Right kidney (tissue), 1 donor: ENCODE measurements at regions not wholly inside any gene's neighbourhood (a gene's known extent, or its start where the extent isn't known, plus 50 kb on each side); places are given as distances from the start of the nearest gene placed in this dataset.

Experiments used
- DNase-seq: peaks from one replicate; pipeline ENCODE4 v3.0.0-alpha.2; 2016

DNA sequence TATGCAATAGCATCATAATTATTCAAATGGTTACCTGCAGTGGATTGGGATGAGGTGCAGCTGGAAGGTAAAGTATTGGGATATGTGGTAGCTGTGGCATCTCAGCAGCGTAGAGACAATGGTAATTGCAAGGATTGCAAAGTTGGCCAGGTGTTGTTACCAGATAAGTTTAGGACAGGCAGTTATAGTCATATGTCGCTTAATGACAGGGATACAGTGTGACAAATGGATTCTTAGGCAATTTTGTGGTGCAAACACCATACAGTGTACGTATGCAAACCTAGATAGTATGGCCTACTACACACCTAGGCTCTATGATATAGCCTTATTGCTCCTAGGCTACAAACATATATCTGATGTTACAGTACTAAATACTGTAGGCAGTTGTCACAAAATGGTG lies 163.5 kb upstream of the LYZL2 start:
- no peak for DNase-seq

DNA sequence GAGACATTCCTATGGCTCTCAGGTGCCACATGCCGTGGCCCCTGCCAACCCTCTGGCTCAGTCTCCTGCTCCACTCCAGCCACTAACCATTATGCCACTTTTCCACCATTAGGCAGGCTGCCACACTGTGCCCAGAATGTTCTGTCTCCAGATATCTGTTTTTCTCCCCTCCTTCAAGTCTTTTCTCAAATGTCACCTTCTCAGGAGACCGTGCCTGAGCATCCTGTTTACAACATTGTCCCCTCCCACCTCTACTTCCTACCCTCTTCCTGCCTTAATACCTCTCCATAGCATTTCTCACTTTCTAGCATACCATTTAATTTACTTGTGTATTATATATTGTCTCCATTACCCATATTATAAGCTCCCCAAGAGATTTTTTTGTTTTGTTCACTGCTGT lies 162.5 kb upstream of the LYZL2 start:
- DNase-seq, result no peak

DNA sequence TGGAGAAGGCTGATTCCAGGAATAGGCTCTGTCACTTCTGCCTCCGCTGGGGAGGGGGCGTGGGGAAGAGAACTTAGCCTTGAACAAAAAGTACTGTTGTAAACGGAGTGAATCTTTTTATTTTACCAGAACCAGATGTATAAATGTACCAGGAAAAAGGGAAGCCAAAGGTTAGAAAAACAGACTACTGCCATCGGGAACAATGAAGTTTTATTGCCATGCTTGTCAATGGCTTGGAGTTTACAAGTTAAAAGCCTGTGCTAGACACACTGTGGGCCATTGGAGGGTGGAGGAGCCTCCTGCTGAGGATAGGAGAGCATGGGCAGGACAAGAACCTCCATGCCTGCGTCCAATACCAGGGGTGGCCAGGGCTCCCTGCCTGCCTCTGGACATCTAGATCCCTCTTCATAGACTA lies 161.7 kb upstream of the LYZL2 start:
- no peak for DNase-seq

DNA sequence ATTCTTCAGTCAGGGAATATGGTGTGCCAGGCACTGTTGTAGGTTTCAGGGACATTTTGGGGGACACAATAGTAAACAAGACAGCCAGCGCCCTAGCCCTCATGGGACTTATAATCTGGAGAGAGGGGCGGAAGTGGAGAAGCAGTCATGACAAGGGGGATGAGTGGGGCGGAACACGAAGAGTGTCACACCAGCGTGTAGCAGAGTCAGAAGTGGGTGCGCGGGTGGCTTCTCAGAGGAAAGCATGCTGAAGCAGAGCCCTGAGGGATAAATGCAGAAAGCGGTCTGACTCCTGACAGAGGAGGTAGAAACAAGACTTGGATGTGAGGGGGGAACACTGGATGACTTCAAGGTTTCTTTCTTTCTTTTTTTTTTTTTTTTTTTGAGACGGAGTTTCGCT lies 160.3 kb upstream of the LYZL2 start:
- no peak for DNase-seq

DNA sequence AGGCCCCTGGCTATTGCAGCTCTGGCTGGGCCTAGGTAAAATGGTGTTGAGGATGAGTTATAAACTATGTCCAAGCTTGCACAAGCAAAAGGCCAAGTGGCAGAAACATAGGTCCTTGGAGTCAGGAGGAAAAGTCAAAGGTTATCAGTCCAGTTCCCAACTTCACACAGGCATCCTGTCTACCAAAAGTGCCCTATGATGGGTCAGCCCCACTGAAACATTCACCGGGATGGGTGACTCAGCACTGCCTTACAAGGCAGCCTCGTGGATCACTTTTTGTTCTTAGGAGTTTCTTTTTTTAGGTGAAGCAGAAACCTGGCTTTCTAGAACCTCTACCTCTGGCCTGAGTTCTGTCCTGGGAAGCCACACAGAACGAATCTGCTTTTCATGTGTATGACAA lies 158.8 kb upstream of the LYZL2 start:
- no peak for DNase-seq

DNA sequence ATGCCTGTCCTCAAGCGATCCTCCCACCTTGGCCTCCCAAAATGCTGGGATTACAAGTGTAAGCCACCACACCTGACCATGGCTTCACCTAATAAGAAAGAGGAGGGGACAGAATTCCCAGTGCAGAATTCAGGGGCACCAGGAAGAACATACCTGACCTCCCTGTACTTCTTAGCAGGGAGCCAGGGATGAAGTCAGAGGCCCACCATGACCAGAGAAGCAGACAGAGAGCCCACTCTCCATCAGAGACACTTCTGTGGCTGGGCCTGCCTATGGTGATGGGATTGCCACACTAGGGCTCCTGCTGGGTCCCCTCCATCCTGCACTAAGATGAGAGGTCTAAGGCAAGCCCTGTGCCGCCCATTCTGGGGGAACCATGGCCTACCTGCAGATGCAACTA lies 157.4 kb upstream of the LYZL2 start:
- no peak for DNase-seq

DNA sequence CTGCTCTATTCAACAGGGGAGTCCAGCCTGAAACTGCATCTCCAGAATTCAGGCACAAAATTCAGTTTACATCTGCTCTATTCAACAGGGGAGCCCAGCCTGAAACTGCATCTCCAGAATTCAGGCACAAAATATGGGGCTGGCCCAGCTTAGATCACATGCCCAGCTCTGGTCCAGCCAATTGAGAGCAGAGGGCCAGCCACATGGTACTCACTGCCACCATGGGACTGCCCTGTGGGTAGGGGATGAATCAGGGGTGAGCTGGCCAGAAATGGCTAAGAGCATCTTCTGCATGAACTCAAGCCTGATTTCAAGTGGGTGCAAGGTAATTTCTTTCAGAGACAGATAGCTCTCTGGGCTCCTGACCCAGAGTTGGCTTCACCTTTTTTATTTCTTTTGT lies 156.6 kb upstream of the LYZL2 start:
- DNase-seq, result no peak

DNA sequence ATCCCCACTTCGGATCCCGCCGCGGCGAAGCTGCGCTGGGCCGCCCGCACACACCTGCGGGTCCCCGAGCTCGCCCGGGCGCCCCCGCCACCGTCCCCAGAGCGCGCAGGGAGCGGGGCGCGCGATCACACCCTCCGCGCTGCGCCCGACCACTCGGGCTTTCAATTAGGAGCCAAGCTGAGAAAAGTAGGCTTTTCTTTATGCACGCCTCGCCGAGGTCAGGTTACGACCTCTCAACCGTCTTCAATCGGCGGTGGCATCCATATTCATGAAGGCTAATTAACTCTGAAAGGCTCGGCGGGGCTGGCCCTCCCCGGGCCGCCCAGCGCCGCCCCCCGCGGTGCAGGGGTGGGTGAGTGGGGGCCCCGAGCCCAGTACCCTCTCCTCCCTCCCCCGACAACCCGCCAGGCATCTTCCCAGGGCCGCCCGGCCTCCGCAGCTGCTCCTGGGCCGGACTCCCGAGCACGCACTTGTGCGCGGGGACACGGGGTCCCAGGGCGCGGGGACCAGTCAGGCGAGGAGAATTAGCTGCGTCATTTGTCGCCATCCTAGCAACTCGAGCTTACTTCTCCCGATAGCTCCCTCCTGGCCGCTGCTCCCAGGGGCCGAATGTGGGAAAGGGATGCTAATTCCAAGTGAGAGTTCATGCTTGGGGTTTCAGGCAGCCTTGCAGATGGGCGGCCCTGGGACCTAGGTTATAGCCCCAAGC lies 155.5 kb upstream of the LYZL2 start:
- peak; percentile 88 for DNase-seq

DNA sequence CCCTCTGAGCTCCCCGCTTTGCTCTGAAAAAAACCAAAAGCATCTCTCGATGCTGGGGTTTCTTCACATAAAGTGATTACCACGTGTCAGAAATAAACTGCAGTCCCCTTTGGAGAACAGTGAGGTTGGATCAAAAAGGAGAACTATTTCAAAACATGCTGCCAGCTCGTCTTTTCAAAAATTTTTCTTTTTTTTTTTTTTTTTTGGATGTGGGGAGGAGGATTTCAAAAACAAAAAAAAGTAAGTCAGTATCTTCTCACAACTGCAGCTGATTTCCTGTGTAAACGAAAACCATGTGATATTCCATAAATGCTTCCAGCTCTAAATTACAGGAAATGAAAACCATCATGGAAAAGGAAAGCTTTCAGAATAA lies 155.0 kb upstream of the LYZL2 start:
- no peak for DNase-seq

DNA sequence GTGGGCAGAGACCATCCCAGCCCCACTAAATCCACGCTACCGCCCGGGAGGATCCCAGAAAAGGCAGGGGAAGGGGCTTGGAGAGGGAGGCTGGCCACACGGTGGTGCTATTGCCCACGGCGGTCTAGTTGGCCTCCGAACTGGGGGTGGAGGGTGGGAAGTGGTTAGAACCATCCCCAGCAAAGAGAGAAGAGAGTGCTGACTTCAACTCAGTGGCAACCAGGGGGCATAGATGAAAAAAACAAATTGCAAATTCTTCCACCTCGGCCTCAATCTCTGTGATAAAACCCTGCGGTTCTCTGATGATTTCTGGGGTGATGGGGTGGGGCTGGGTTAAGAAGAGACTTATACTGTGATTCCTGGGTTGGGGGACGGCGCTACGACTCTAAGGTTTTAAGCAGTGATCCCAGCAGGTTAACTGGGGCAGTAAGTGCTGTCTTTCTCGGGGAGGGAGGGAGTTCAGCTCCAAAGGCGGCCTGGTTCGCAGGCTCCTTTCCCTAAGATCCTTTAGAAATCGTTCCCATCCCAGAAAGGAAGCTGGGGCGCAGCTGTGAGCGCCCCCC lies 154.5 kb upstream of the LYZL2 start:
- DNase-seq, result peak; percentile 72

DNA sequence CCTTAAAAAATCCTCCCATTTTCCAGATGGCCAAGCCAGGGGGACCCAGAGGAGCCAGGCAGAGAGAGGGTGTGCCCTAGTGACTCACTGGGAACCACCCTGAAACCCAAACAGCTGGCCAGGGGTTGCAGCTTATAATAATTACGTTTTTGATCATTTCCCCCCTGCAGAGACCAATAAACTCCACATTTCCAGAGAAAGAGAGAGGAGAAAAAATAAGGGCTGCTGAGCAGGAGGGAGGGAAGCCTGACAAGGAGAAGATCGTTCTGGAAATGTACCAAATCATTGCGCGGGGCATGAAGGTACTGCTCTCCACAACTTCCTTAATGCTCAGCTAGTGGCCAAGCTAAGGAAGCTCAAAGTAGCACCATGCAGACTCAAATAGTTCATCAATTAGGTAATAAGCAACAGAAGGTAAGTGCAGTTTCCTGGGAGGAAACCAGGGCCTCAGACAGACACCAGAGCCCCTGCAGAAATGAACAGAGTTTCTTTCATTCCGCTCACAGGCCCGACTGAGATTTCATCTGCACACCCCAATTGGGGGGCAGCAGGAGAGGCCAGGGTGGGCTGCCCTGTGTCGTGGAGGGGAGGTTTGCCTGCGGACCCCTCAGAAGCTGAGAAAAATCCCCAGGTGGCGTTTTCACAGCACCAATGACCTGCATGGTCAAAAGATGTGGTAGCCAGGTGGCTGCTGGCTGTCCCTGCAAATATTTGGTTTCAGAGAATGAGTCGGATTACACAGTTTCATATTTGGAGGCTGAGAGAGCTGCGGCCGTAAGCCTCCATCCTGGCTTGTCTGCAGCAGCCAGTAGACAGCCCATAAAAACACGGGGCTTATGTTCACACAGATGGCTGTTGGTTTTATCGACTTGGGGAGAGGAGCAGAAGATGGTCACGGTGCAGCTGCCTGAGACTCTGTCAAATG lies 153.2 kb upstream of the LYZL2 start:
- DNase-seq, result peak; percentile 20

DNA sequence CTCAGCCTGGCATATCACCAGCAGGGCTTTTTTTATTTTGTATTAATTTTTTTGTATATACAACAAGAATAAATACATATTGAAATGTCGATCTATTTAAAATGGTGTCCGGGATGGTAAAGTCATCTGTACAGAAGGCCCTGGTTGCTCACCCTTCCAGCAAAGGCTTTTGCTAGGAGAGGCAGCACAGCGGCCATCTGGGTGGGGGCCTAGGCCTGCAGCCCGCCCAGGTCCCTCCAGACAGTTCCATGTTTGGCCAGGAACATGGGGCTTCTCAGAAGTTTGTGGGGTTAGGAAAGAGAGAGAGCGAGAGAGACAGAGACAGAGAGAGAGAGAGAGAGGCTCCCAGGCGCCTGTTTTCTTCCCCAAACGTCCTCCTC lies 152.6 kb upstream of the LYZL2 start:
- DNase-seq, result no peak

DNA sequence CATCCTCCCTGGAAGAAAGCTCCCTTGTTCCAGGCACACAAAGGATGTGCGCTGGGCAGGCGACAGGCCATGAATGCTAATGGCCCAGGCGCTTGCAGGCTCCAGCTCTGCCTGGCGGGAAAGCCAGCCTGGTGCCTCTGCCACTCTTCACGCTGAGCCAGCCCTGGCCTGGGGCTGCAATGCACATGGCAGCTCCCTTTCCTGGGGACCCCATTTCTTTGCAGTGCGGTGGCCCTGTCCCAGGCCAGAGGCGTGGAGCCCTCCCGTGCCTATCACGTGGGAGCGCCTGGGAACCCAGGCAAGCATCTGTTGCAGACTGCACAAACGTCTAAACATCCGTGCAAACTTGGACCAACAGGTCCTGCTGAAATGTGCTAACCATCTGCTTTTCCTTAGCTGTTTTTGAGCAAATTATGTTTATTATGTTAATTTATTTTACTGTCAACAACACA lies 152.1 kb upstream of the LYZL2 start:
- DNase-seq, result no peak

DNA sequence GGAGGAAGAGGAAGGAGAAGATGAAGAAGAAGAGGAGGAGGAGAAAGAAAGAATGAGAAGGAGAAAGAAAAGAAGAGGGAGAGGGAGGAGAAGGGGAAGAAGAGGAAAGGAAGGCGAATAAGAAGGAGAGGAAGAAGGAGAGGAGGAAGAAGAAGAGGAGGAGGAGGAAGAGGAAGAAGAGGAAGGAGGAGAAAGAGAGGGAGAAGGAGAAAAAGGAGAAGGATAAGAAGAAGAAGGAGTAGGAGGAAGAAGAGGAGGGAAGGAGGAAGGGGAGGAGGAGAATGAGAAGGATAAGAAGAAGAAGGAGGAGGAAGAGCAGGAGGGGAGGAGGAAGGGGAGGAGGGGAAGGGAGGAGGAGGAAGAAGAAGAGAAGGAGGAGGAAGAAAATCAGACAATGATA lies 149.2 kb upstream of the LYZL2 start:
- no peak for DNase-seq

DNA sequence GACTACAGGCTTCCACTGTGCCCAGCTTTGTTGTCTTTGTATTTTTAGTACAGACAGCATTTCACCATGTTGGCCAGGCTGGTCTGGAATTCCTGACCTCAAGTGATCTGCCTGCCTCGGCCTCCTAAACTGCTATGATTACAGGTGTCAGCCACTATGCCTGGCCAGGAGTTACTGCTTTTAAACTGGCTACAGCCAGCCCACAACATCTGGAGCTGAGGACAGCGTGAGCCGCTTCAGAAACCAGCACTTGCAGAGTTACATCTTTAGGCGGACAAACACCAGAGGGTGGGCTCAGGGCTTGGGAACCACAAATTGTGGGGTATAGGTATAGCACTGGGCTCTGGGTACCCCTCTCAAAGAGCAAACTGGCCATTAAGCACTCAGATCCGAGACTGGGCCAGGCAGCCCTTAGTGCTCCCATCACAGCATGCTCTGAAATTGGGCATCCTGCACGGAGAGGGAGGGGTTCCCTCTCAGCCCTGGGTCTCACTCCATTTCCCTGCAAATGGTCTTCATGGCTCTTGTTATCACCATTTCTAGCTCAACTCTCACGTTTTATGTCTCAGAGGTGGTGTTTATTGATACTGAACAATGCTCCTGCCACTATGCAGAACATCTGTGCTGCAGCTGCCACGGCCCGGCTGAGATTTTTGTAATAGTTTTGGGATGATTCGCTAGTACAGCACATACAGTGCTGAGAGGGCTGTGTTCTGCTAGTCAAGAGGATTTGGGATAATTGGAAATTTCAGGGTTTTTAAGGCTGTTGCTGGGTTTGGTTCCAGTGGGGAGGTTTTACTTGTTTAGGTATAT lies 146.4 kb upstream of the LYZL2 start:
- no peak for DNase-seq

DNA sequence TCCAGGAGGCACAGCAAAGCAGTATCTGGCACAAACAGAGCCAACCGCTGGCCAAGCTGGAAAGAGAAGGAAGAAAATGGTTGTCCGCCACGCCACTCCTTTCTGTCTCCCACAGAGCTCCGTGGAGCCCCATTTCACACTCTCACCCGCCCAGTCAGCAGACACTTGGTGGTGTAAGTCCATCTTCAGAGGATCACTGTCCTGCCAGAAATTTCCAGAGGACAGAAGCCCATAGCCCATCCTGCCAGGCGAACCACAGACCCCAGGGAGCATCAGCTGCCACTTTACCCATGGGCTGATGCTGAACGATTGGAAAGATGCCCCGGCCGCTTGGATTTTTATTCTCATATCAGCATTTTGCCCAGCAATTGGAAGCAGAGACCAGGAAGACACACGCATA lies 144.7 kb upstream of the LYZL2 start:
- DNase-seq, result no peak

DNA sequence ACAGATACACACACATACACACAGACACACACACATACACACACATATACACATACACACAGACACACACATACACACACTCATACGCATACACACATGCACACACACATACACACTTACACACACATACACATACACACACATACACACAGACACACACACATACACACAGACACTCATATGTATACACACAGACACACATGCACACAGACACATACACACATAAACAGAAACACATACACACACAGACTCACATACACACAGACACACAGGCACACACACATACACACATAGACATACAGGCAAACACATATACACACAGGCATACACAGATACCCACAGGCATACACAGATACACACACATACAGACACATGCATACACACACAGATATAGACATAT lies 143.9 kb upstream of the LYZL2 start:
- no peak for DNase-seq

DNA sequence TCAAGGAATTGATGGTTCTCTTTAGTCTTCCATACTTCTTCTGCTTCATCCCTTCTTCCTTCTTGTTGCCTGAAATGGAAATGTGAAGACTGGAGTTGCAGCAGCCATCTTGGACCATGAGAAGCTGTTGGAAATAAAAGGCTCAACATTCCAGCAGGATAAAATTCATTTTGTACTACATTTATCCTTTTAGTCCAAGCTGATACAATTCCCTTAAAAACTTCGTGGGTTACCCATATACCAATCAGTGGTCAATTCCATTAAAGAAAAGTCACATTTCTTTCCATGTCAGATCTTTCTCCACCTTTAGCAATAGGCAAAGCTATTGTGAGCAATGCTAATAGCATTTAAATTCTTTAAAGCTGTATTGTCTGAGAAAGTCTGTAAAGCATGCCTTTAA lies 141.3 kb upstream of the LYZL2 start:
- no peak for DNase-seq

DNA sequence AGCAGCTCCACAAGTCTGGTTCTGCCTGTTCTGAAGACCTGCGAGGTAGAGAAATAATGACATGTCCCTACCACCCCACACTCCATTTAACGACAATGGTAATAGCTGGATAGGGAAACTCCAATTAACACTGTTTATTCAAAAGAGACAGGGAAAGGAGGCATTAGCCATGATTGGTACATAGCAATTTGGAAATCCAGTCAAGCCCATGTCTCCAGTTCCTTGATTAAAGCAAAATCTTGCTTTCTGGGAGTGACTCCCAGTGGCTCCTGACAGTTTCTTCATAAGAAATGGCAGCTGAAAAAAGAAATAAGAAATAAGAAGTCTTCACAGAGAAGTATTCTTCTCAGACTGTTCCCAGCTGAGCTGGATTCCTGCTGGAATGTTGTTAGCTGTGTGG lies 140.7 kb upstream of the LYZL2 start:
- DNase-seq, result no peak

DNA sequence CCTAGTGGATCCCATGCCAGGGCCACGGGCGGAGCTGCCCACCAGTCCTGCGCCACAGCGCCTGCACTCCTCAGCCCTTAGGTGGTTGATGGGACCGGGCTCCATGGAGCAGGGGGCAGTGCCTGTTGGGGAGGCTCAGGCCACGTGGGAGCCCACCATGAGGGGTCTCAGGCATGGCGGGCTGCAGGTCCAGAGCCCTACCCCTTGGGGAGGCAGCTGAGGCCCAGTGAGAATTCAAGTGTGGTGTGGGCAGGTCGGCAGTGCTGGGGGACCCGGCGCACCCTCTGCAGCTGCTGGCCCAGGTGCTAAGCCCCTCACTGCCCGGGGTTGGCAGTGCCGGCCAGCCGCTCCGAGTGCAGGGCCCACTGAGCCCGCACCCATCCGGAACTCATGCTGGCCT lies 139.8 kb upstream of the LYZL2 start:
- DNase-seq, result no peak

DNA sequence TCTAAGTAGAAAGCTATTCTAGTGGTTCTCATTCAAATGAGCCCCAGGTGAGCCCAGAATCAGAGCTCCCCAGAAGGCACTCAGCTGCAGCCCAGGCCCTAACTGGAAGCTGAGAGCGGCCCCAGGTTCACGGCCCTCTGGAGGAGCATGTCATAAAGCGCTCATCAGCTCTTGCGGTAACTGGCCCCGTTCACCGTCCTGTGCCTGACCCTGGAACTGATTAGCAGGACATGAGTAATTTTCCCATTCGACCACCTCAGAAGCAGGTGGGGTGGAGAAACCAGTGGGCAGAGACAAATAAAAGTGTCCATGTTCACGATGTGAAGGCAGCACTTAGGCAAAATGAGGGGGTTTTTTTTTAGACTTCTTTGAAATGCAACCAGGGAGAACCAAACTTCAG lies 136.1 kb upstream of the LYZL2 start:
- peak; percentile 19 for DNase-seq

DNA sequence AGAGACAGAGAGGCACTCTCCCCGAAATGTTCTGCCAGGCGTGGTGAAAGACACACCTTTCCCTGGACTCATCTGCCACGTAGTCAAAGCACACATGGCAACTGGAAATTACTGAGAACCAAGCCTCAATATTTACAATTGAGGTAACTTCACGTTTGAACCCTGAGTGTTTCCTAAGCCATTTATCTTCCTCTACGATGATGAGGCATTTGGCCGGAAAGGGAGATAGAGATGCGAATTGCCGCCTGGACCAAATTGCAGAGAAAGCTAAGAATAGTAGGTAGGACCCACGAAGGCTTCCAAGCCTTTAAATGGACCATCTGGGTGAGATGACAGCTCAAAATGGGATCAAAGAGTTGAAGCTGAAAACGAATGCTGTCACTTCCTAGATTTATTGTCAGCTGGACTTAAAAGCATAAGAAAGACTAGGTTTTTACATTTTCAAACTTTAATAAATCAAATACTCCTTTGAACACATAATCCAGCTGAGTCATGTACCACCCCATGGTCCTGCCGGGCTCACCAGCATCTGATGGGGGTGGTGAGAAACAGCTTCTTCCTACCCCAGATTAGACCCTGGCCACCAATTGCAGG lies 135.6 kb upstream of the LYZL2 start:
- DNase-seq, result no peak
